Keratinocyte (primary cell): ENCODE measurements at regions not wholly inside any gene's neighbourhood (a gene's known extent, or its start where the extent isn't known, plus 50 kb on each side); places are given as distances from the start of the nearest gene placed in this dataset.
A peak's percentile ranks its signal among the peaks of the same experiment; 100 is the strongest.

Source experiments
- DNase-seq: peaks from one replicate; pipeline ENCODE4 v3.0.0-alpha.2; 2011; ENCODE audit warnings: low read depth, missing footprints, low spot score
- FAIRE-seq: peaks from 2 replicates; lab custom pipeline; 2011; peaks lifted over from hg19 to GRCh38; lab: Jason Lieb, UNC
- H2AFZ ChIP-seq: 2 replicates; pipeline ENCODE4 v1.6.0; 2012; ENCODE audit warnings: low read length, control low read depth, inconsistent platforms; ENCODE audit not compliant: control insufficient read depth
- H3K27ac ChIP-seq: 2 replicates; pipeline ENCODE4 v1.5.1; 2011; ENCODE audit warnings: low read length; ENCODE audit not compliant: control insufficient read depth, insufficient read depth
- H3K27me3 ChIP-seq: 3 replicates; pipeline ENCODE4 v1.6.0; 2011; ENCODE audit warnings: low read length; ENCODE audit not compliant: control insufficient read depth, insufficient read depth; ENCODE audit errors: extremely low read depth
- H3K36me3 ChIP-seq, 2 experiments: 2 replicates in 1 of 2; 3 replicates in 1 of 2; pipeline ENCODE4 v1.5.1; 2011; ENCODE audit warnings: low read length in 2 of 2, mild to moderate bottlenecking in 1 of 2; ENCODE audit not compliant: control insufficient read depth in 2 of 2, insufficient read depth in 2 of 2; ENCODE audit errors: extremely low read depth in 1 of 2
- H3K4me1 ChIP-seq: 3 replicates; pipeline ENCODE4 v1.5.1; 2011; ENCODE audit warnings: low read length; ENCODE audit not compliant: control insufficient read depth, insufficient read depth; ENCODE audit errors: extremely low read depth
- H3K4me2 ChIP-seq: 3 replicates; pipeline ENCODE4 v1.6.0; 2011; ENCODE audit warnings: low read depth, low read length; ENCODE audit not compliant: control insufficient read depth, insufficient read depth; ENCODE audit errors: extremely low read depth
- H3K4me3 ChIP-seq, 3 experiments: fragments of 200-600 bp in 1 of 3; sonication (generic) in 1 of 3; 2 replicates in 2 of 3; 3 replicates in 1 of 3; pipeline ENCODE4 v1.5.1; 2011 to 2016; ENCODE audit warnings: low read length in 3 of 3, mild to moderate bottlenecking in 3 of 3, control low read depth in 2 of 3, inconsistent platforms in 1 of 3, low read depth in 1 of 3, mixed read lengths in 1 of 3, mixed run types in 1 of 3, moderate library complexity in 1 of 3; ENCODE audit not compliant: control insufficient read depth in 2 of 3, insufficient read depth in 2 of 3; ENCODE audit errors: extremely low read depth in 1 of 3
- H3K79me2 ChIP-seq: 2 replicates; pipeline ENCODE4 v1.6.0; 2012; ENCODE audit warnings: low read length; ENCODE audit not compliant: control insufficient read depth, insufficient read depth
- H3K9ac ChIP-seq: 3 replicates; pipeline ENCODE4 v1.6.0; 2011; ENCODE audit warnings: low read length; ENCODE audit not compliant: control insufficient read depth, insufficient read depth; ENCODE audit errors: extremely low read depth
- H3K9me1 ChIP-seq: 3 replicates; pipeline ENCODE4 v1.6.0; 2011; ENCODE audit warnings: low read length; ENCODE audit not compliant: control insufficient read depth, insufficient read depth; ENCODE audit errors: extremely low read depth
- H3K9me3 ChIP-seq: 2 replicates; pipeline ENCODE4 v1.5.1; 2012; ENCODE audit warnings: low read depth, low read length; ENCODE audit not compliant: control insufficient read depth
- H4K20me1 ChIP-seq: 3 replicates; pipeline ENCODE4 v1.6.0; 2011; ENCODE audit warnings: low read length; ENCODE audit not compliant: control insufficient read depth, insufficient read depth; ENCODE audit errors: extremely low read depth
- EZH2 ChIP-seq: IDR thresholded peaks from one replicate; pipeline ENCODE4 v1.6.1; 2012; ENCODE audit warnings: inconsistent platforms, mild to moderate bottlenecking, low read length, moderate library complexity
- dilution Hi-C: fragments of 300-500 bp; cut with MboI; formaldehyde crosslinking; loops from one replicate; pipeline ENCODE4 v1.7.0; 2020; ENCODE audit warnings: low sequenced_read_pairs; ENCODE audit not compliant: extremely low pct_ligation_motif_present
- TF ChIP-seq, protein P1 (sequence below), 3 experiments: IDR thresholded peaks in 1 of 3; conservative IDR thresholded peaks in 1 of 3; optimal IDR thresholded peaks in 1 of 3; 2 replicates in 2 of 3; 3 replicates in 1 of 3; pipeline versions ENCODE3 to v1.5.1; 2011; ENCODE audit warnings: low read length in 3 of 3, mild to moderate bottlenecking in 3 of 3, moderate library complexity in 2 of 3, control low read depth in 1 of 3, inconsistent platforms in 1 of 3; ENCODE audit not compliant: insufficient read depth in 2 of 3; ENCODE audit errors: extremely low read depth in 1 of 3

DNA sequence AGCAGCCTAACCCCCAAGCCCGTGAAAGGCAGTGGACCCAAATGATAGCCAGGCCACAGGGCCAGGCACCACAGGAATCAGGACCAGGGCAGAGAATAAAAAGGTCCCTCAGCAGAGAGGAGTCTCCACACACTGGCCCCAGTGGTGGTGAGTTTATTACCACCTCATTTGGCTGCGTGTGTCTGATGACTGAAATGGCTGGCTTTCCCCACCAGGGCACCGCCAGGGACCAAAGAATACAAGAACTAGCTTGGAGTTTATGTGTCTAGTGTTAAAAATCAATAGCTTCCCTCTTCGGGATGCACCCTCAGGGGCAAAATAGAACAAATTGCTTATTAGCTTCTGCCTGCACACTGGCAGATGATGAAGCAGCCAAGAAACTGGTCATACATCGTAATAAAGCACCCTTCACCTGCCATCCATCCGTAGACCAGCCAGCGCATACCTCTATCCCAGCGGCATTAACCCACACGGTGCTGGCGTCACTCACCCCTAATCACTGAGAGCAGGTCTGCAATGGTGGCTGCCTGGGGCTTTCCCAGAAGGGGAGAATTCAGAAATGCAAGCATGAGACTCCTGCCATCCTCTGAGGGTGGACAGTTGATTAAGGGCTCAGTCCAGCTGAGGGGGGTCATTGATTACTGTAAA lies 223.7 kb upstream of the ZMIZ1 start:
- Histone ChIP-seq H3K27me3 (peaks cover 9% of the 10 kb centered on the region), H3K9ac (no peak overlapping the region), H3K36me3 (no peaks in the 10 kb centered on the region), H3K4me2 (no peak overlapping the region), H3K4me1 (no peaks in the 10 kb centered on the region), H4K20me1 (no peaks in the 10 kb centered on the region), H3K4me3 (no peak overlapping the region), H2AFZ (no peak overlapping the region), H3K79me2 (no peaks in the 10 kb centered on the region), H3K27ac (no peak overlapping the region), H3K9me3 (no peaks in the 10 kb centered on the region), H3K9me1 (no peaks in the 10 kb centered on the region)
- dilution Hi-C loops = no loop called here
- DNase-seq (no peak), FAIRE-seq (no peak)
- TF ChIP-seq, protein P1, sequence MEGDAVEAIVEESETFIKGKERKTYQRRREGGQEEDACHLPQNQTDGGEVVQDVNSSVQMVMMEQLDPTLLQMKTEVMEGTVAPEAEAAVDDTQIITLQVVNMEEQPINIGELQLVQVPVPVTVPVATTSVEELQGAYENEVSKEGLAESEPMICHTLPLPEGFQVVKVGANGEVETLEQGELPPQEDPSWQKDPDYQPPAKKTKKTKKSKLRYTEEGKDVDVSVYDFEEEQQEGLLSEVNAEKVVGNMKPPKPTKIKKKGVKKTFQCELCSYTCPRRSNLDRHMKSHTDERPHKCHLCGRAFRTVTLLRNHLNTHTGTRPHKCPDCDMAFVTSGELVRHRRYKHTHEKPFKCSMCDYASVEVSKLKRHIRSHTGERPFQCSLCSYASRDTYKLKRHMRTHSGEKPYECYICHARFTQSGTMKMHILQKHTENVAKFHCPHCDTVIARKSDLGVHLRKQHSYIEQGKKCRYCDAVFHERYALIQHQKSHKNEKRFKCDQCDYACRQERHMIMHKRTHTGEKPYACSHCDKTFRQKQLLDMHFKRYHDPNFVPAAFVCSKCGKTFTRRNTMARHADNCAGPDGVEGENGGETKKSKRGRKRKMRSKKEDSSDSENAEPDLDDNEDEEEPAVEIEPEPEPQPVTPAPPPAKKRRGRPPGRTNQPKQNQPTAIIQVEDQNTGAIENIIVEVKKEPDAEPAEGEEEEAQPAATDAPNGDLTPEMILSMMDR (optimal IDR thresholded peaks at IDR 0.05 in 1 of 3, IDR thresholded peaks at IDR 0.05 in 1 of 3, conservative IDR thresholded peaks at IDR 0.05 in 1 of 3; ENCODE audit: extremely low read depth in 1 of 3, insufficient read depth in 2 of 3, low read length in 3 of 3) = peak in 1 of 3 experiments; percentile 7
- TF ChIP-seq EZH2 = no peak

DNA sequence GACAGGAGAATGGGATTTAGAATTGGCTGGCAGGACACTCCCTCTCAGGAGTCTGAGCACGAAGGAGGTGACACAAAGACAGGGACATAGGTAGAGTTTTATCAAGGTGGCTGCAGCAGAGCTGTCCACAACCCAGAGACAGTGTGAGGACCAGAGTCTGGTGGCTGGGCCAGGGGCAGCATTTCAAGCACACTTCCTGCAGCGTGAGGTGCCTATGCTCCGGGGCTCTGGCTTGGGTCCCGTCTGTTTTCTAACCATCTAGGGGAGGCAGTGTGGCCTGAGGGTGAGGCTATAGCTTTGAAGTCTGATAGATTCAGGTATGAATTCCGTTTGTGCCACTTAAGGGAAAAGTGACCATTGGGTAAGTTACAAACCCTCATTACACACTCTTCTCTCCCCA lies 222.7 kb upstream of the ZMIZ1 start:
- Histone ChIP-seq H3K4me3 (no peak overlapping the region), H3K36me3 (no peaks in the 10 kb centered on the region), H3K4me1 (no peaks in the 10 kb centered on the region), H3K9me1 (no peaks in the 10 kb centered on the region), H3K4me2 (no peak overlapping the region), H3K27me3 (peaks cover 9% of the 10 kb centered on the region), H3K27ac (no peak overlapping the region), H3K9ac (no peak overlapping the region), H2AFZ (no peak overlapping the region), H3K9me3 (no peaks in the 10 kb centered on the region), H4K20me1 (no peaks in the 10 kb centered on the region), H3K79me2 (no peaks in the 10 kb centered on the region)
- TF ChIP-seq, protein P1 (optimal IDR thresholded peaks at IDR 0.05 in 1 of 3, IDR thresholded peaks at IDR 0.05 in 1 of 3, conservative IDR thresholded peaks at IDR 0.05 in 1 of 3; ENCODE audit: extremely low read depth in 1 of 3, insufficient read depth in 2 of 3, low read length in 3 of 3) = no peak
- no peak for TF ChIP-seq EZH2
- dilution Hi-C loops = no loop called here
- DNase-seq (no peak), FAIRE-seq (no peak)
